ENCODE measurements at regions not wholly inside any gene's neighbourhood (a gene's known extent, or its start where the extent isn't known, plus 50 kb on each side); places are given as distances from the start of the nearest gene placed in this dataset.

DNA sequence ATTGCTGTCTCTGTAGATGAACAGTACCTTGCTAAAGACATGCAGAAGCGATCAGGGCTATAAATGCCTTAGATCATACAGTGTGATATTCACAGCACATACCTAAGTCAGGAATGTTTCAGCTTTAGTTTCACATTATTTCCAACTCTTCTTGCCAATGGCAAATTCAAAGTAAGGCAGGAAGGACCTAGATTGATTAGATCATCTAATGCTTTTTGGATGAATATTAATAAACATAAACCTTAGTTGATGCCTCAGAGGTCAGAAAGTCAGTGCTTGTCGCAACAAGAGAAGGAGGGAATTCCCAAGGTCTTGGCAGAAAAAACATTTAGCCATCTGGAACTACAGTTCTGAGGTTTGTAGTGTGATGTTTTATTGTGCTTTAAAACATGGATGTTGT, 122.3 kb downstream of the TNFSF18 start:
- H3K36me3 ChIP-seq (replicated peaks in 1 of 2; ENCODE audit: control insufficient read depth in 1 of 2, insufficient read depth in 2 of 2, low read length in 1 of 2): no peaks in the 10 kb centered on the region
- TF ChIP-seq MEF2A (IDR thresholded peaks at IDR 0.05; ENCODE audit: borderline replicate concordance, low read depth): 0 out of 2 replicates have a peak, but pooled peaks have one; percentile 29
- peak; percentile 74; the same call in 1 of the 2 replicates for TF ChIP-seq NFIC (IDR thresholded peaks at IDR 0.05; ENCODE audit: borderline replicate concordance)
- TF ChIP-seq EP300 (IDR thresholded peaks at IDR 0.05; ENCODE audit: borderline replicate concordance in 1 of 2, low read depth in 1 of 2, low read length in 1 of 2): peak in 1 of 2 experiments; percentile 90; a peak in 2 of 4 replicates
- TF ChIP-seq RAD21 (IDR thresholded peaks at IDR 0.05; ENCODE audit: low read length): no peak
- TF ChIP-seq, protein P1, sequence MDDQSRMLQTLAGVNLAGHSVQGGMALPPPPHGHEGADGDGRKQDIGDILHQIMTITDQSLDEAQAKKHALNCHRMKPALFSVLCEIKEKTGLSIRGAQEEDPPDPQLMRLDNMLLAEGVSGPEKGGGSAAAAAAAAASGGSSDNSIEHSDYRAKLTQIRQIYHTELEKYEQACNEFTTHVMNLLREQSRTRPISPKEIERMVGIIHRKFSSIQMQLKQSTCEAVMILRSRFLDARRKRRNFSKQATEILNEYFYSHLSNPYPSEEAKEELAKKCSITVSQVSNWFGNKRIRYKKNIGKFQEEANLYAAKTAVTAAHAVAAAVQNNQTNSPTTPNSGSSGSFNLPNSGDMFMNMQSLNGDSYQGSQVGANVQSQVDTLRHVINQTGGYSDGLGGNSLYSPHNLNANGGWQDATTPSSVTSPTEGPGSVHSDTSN (IDR thresholded peaks at IDR 0.05): peak; percentile 64
- TF ChIP-seq, protein P2, sequence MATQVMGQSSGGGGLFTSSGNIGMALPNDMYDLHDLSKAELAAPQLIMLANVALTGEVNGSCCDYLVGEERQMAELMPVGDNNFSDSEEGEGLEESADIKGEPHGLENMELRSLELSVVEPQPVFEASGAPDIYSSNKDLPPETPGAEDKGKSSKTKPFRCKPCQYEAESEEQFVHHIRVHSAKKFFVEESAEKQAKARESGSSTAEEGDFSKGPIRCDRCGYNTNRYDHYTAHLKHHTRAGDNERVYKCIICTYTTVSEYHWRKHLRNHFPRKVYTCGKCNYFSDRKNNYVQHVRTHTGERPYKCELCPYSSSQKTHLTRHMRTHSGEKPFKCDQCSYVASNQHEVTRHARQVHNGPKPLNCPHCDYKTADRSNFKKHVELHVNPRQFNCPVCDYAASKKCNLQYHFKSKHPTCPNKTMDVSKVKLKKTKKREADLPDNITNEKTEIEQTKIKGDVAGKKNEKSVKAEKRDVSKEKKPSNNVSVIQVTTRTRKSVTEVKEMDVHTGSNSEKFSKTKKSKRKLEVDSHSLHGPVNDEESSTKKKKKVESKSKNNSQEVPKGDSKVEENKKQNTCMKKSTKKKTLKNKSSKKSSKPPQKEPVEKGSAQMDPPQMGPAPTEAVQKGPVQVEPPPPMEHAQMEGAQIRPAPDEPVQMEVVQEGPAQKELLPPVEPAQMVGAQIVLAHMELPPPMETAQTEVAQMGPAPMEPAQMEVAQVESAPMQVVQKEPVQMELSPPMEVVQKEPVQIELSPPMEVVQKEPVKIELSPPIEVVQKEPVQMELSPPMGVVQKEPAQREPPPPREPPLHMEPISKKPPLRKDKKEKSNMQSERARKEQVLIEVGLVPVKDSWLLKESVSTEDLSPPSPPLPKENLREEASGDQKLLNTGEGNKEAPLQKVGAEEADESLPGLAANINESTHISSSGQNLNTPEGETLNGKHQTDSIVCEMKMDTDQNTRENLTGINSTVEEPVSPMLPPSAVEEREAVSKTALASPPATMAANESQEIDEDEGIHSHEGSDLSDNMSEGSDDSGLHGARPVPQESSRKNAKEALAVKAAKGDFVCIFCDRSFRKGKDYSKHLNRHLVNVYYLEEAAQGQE (IDR thresholded peaks at IDR 0.05; ENCODE audit: low read depth, low read length): no peak
- TF ChIP-seq RXRA (IDR thresholded peaks at IDR 0.05; ENCODE audit: borderline replicate concordance, low read depth): peak; percentile 77; the same call in 1 of the 2 replicates
- no peak for TF ChIP-seq FOXJ3 (CRISPR knock-in tag; IDR thresholded peaks at IDR 0.05)
- TF ChIP-seq, protein P3, sequence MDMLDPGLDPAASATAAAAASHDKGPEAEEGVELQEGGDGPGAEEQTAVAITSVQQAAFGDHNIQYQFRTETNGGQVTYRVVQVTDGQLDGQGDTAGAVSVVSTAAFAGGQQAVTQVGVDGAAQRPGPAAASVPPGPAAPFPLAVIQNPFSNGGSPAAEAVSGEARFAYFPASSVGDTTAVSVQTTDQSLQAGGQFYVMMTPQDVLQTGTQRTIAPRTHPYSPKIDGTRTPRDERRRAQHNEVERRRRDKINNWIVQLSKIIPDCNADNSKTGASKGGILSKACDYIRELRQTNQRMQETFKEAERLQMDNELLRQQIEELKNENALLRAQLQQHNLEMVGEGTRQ (IDR thresholded peaks at IDR 0.05; ENCODE audit: borderline replicate concordance, low read depth, low read length): no peak
- TF ChIP-seq JUND (IDR thresholded peaks at IDR 0.05): peak; percentile 59
- TF ChIP-seq, protein P4, sequence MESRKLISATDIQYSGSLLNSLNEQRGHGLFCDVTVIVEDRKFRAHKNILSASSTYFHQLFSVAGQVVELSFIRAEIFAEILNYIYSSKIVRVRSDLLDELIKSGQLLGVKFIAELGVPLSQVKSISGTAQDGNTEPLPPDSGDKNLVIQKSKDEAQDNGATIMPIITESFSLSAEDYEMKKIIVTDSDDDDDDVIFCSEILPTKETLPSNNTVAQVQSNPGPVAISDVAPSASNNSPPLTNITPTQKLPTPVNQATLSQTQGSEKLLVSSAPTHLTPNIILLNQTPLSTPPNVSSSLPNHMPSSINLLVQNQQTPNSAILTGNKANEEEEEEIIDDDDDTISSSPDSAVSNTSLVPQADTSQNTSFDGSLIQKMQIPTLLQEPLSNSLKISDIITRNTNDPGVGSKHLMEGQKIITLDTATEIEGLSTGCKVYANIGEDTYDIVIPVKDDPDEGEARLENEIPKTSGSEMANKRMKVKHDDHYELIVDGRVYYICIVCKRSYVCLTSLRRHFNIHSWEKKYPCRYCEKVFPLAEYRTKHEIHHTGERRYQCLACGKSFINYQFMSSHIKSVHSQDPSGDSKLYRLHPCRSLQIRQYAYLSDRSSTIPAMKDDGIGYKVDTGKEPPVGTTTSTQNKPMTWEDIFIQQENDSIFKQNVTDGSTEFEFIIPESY (IDR thresholded peaks at IDR 0.05; ENCODE audit: borderline replicate concordance, low read depth): peak; percentile 41; the same call in 1 of the 2 replicates
- TF ChIP-seq POLR2AphosphoS5 (IDR thresholded peaks at IDR 0.05; ENCODE audit: low read depth, low read length): peak; percentile 54; the same call in 1 of the 2 replicates
- peak; percentile 80 for TF ChIP-seq TCF12 (IDR thresholded peaks at IDR 0.05)
- peak; percentile 75; the same call in 1 of the 2 replicates for TF ChIP-seq TEAD4 (IDR thresholded peaks at IDR 0.05; ENCODE audit: borderline replicate concordance, insufficient read depth)
- no peak for TF ChIP-seq TAF1 (IDR thresholded peaks at IDR 0.05; ENCODE audit: borderline replicate concordance, low read depth, low read length)
- H3K9me2 ChIP-seq: no peaks in the 10 kb centered on the region
- H4K20me1 ChIP-seq (ENCODE audit: insufficient read depth): no peaks in the 10 kb centered on the region
- peaks cover 3 to 42% of the 10 kb centered on the region in 2 experiments for H3K4me1 ChIP-seq (ENCODE audit: control insufficient read depth in 1 of 2, insufficient read depth in 2 of 2, low read depth in 1 of 2, low read length in 1 of 2)
- H3K27ac ChIP-seq (ENCODE audit: low read depth in 2 of 2, low read length in 1 of 2): peak overlapping the region; percentile 83 to 89; a peak in 3 of 4 replicates
- H3K4me2 ChIP-seq: peak overlapping the region; percentile 19
- POLR2A ChIA-PET: no interaction called here
- H2AFZ ChIP-seq (ENCODE audit: low read depth): no peak overlapping the region
- H3K9me3 ChIP-seq: no peaks in the 10 kb centered on the region
- WGBS (ENCODE audit: low lambda C conversion rate): 30% methylated on average over 2 of the region's 2 CpGs
- DNase-seq: no peak
- no peaks in the 10 kb centered on the region for H3K79me2 ChIP-seq (ENCODE audit: insufficient read depth)
- H3K9ac ChIP-seq: 0 out of 2 replicates have a peak overlapping the region, but pooled peaks have one; percentile 40
- no peak overlapping the region for H3K4me3 ChIP-seq (ENCODE audit: low read depth in 2 of 2, low read length in 1 of 2)
- H3F3A ChIP-seq (replicated peaks; ENCODE audit: insufficient read depth): peaks cover 8% of the 10 kb centered on the region
- H3K27me3 ChIP-seq (ENCODE audit: insufficient read depth): no peaks in the 10 kb centered on the region
- CTCF ChIA-PET: interaction anchor here (0.6 kb wide), 1 partner anchor 78 kb away, joined by 3 read pairs; no protein-coding TSS in a partner anchor

Data from SK-N-SH (cell line).